HL-60/S4 treated with retinoic acid at 250 ng/mL for 4 days and 3 days (cell line): ENCODE measurements at regions not wholly inside any gene's neighbourhood (a gene's known extent, or its start where the extent isn't known, plus 50 kb on each side); places are given as distances from the start of the nearest gene placed in this dataset.

Experiments used
- in situ Hi-C: fragments of 300-500 bp; cut with MboI; formaldehyde crosslinking; loops from 2 replicates; pipeline ENCODE4 v1.7.0; 2022; ENCODE audit warnings: low sequenced_read_pairs

GRCh38 chr14:101616202-101616601, 54.9 kb downstream of the DIO3 start:
- in situ Hi-C loops = no loop called here

GRCh38 chr14:101619484-101619883, 58.2 kb downstream of the DIO3 start:
- in situ Hi-C loops = no loop called here

GRCh38 chr14:101620031-101620788, 58.9 kb downstream of the DIO3 start:
- in situ Hi-C loops = no loop called here

GRCh38 chr14:101620821-101621785, 59.8 kb downstream of the DIO3 start:
- in situ Hi-C loops = no loop called here

- in situ Hi-C loops = no loop called here
Observed at GRCh38 chr14:101622251-101623076, 61.2 kb downstream of the DIO3 start.

GRCh38 chr14:101623077-101623372, 61.7 kb downstream of the DIO3 start:
- in situ Hi-C loops = no loop called here

- in situ Hi-C loops = no loop called here
Observed at GRCh38 chr14:101623685-101624444, 62.6 kb downstream of the DIO3 start.

GRCh38 chr14:101624536-101624935, 63.2 kb downstream of the DIO3 start:
- in situ Hi-C loops = no loop called here

GRCh38 chr14:101625336-101626097, 64.2 kb downstream of the DIO3 start:
- in situ Hi-C loops = loop anchor here (25.0 kb wide), 1 partner anchor 963 kb away; no protein-coding TSS in a partner anchor

- in situ Hi-C loops = loop anchor here (25.0 kb wide), 1 partner anchor 964 kb away; no protein-coding TSS in a partner anchor
Observed at GRCh38 chr14:101626331-101626730, 65.0 kb downstream of the DIO3 start.

GRCh38 chr14:101627915-101628262, 66.6 kb downstream of the DIO3 start:
- in situ Hi-C loops = loop anchor here (25.0 kb wide), 1 partner anchor 966 kb away; no protein-coding TSS in a partner anchor

- in situ Hi-C loops = loop anchor here (25.0 kb wide), 1 partner anchor 966 kb away; no protein-coding TSS in a partner anchor
Observed at GRCh38 chr14:101628471-101628966, 67.2 kb downstream of the DIO3 start.

GRCh38 chr14:101628975-101629374, 67.7 kb downstream of the DIO3 start:
- in situ Hi-C loops = loop anchor here (25.0 kb wide), 1 partner anchor 967 kb away; no protein-coding TSS in a partner anchor

GRCh38 chr14:101630056-101630965, 69.0 kb downstream of the DIO3 start:
- in situ Hi-C loops = loop anchor here (25.0 kb wide), 1 partner anchor 968 kb away; no protein-coding TSS in a partner anchor

- in situ Hi-C loops = loop anchor here (25.0 kb wide), 1 partner anchor 969 kb away; no protein-coding TSS in a partner anchor
Observed at GRCh38 chr14:101631199-101631598, 69.9 kb downstream of the DIO3 start.

GRCh38 chr14:101631970-101632369, 70.7 kb downstream of the DIO3 start:
- in situ Hi-C loops = loop anchor here (25.0 kb wide), 1 partner anchor 970 kb away; no protein-coding TSS in a partner anchor

- in situ Hi-C loops = loop anchor here (25.0 kb wide), 1 partner anchor 970 kb away; no protein-coding TSS in a partner anchor
Observed at GRCh38 chr14:101632520-101632919, 71.2 kb downstream of the DIO3 start.

GRCh38 chr14:101633276-101633675, 72.0 kb downstream of the DIO3 start:
- in situ Hi-C loops = loop anchor here (25.0 kb wide), 1 partner anchor 971 kb away; no protein-coding TSS in a partner anchor
